ENCODE measurements at regions not wholly inside any gene's neighbourhood (a gene's known extent, or its start where the extent isn't known, plus 50 kb on each side); places are given as distances from the start of the nearest gene placed in this dataset.

DNA sequence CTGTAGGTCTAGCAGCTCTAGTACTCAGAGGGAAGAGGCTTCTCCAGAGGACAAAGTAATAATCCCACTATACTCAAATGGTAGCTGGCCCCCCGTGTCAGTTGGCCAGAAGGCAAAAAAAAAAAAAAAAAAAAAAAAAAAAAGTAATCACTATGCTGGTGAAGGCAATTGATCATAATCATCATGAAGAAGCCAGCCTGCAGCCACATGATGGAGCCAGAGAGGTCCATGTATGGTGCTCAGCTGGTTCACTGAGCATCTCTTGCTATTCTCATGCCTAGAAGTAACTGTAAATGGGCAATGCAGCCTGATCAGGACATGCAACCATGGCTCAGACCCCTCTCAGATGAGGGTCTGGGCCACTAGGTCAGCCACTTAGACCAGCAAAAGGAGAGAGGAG, 378.8 kb downstream of the MED13L start:
- H3K36me3 ChIP-seq, result no peaks in the 10 kb centered on the region
- H3K4me1 ChIP-seq, result no peaks in the 10 kb centered on the region
- DNase-seq, result no peak
- no peak overlapping the region for H3K27ac ChIP-seq
- no peak overlapping the region for H3K4me3 ChIP-seq
- TF ChIP-seq EP300 (IDR thresholded peaks at IDR 0.05; ENCODE audit: low read depth) (no peak), POLR2A (IDR thresholded peaks at IDR 0.05) (no peak), POLR2AphosphoS5 (IDR thresholded peaks at IDR 0.05) (no peak)
- TF ChIP-seq, protein P1, sequence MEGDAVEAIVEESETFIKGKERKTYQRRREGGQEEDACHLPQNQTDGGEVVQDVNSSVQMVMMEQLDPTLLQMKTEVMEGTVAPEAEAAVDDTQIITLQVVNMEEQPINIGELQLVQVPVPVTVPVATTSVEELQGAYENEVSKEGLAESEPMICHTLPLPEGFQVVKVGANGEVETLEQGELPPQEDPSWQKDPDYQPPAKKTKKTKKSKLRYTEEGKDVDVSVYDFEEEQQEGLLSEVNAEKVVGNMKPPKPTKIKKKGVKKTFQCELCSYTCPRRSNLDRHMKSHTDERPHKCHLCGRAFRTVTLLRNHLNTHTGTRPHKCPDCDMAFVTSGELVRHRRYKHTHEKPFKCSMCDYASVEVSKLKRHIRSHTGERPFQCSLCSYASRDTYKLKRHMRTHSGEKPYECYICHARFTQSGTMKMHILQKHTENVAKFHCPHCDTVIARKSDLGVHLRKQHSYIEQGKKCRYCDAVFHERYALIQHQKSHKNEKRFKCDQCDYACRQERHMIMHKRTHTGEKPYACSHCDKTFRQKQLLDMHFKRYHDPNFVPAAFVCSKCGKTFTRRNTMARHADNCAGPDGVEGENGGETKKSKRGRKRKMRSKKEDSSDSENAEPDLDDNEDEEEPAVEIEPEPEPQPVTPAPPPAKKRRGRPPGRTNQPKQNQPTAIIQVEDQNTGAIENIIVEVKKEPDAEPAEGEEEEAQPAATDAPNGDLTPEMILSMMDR (IDR thresholded peaks at IDR 0.05), result no peak
- intact Hi-C loops (cut with DNase I; ENCODE audit: low total_unique reads) (no loop called here), in situ Hi-C loops (cut with MboI; ENCODE audit: low pct_ligation_motif_present in 1 of 4, low pct_unique_long_range_greater_than_20kb in 1 of 4, low sequenced_read_pairs in 3 of 4) (no loop called here)
- H3K9me3 ChIP-seq, result no peaks in the 10 kb centered on the region
- WGBS, 2 donors (ENCODE audit: low coverage in 1 of 2), result 41 to 67% methylated on average over 1 of the region's 1 CpG
- H3K27me3 ChIP-seq, result no peaks in the 10 kb centered on the region

DNA sequence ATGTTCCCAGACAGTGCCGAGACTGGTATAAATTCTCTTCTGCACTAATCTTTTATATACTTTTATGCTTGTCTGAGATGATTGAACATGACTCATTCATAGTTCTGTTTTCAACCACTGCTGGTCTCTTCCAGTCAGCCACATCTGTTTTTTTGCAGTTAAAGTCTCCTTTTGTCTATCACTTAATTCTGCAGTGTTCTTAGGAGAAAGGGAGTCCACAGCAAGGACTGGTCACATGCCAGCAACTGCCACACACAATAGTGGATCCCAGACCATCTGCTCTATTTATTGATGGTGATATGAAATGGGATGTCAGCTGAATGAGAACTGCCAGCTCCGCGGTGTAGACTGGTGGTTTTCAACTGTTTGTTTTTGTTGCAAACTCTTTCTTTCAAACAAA, 379.8 kb downstream of the MED13L start:
- H3K9me3 ChIP-seq, result no peaks in the 10 kb centered on the region
- H3K36me3 ChIP-seq, result no peaks in the 10 kb centered on the region
- in situ Hi-C loops (cut with MboI; ENCODE audit: low pct_ligation_motif_present in 1 of 4, low pct_unique_long_range_greater_than_20kb in 1 of 4, low sequenced_read_pairs in 3 of 4), result no loop called here
- H3K4me3 ChIP-seq, result no peak overlapping the region
- no peaks in the 10 kb centered on the region for H3K4me1 ChIP-seq
- intact Hi-C loops (cut with DNase I; ENCODE audit: low total_unique reads), result no loop called here
- DNase-seq, result no peak
- peaks cover 3% of the 10 kb centered on the region for H3K27me3 ChIP-seq
- TF ChIP-seq POLR2A (IDR thresholded peaks at IDR 0.05) (no peak), POLR2AphosphoS5 (IDR thresholded peaks at IDR 0.05) (no peak)
- TF ChIP-seq, protein P1 (IDR thresholded peaks at IDR 0.05), result no peak
- WGBS, 2 donors (ENCODE audit: low coverage in 1 of 2), result 56 to 62% methylated on average over 3 of the region's 3 CpGs
- no peak overlapping the region for H3K27ac ChIP-seq

GRCh38 chr12:115895247-115895646, 382.2 kb downstream of the MED13L start:
- intact Hi-C loops (cut with DNase I; ENCODE audit: low total_unique reads), result no loop called here
- WGBS, 2 donors (ENCODE audit: low coverage in 1 of 2), result 100% methylated on average over 1 of the region's 1 CpG; no CpG with 5 or more reads in 1 of the 2 donors
- in situ Hi-C loops (cut with MboI; ENCODE audit: low pct_ligation_motif_present in 1 of 4, low pct_unique_long_range_greater_than_20kb in 1 of 4, low sequenced_read_pairs in 3 of 4), result no loop called here

DNA sequence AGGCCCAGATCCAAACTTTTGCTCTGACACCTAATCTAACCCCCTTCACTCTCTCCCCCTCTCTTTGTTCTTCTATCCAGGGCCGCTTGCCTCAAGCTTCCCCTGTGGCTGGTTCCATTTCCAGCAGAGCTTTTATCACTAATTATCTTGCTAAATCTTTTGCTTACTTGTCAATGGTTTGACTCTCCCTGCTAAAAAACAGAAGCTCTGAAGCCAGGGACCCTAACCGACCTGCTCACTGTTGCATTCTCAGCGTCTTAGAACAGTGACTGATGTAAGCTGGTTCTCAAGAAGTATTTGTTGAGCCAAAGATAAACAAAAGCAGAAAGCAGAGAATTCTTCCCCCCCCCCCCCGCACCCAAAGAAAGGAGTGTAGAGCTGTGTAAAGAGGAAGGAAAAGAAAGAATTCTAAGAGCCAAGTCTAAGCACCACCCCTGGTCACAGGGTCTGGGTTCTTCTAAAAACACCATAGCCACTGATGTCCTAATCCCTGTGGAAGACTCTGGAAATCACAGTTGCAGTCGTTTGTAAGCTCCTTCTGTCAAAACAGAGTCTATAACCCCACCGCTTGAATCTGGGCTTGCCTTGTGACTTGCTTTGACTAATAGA, 385.8 kb downstream of the MED13L start:
- TF ChIP-seq POLR2AphosphoS5 (IDR thresholded peaks at IDR 0.05), result no peak
- TF ChIP-seq EP300 (IDR thresholded peaks at IDR 0.05; ENCODE audit: low read depth), result no peak
- TF ChIP-seq POLR2A (IDR thresholded peaks at IDR 0.05), result no peak
- TF ChIP-seq, protein P1 (IDR thresholded peaks at IDR 0.05), result no peak
- 27 to 48% methylated on average over 5 to 6 of the region's 6 CpGs for WGBS, 2 donors (ENCODE audit: low coverage in 1 of 2)
- Histone ChIP-seq H3K36me3 (no peaks in the 10 kb centered on the region), H3K27me3 (peaks cover 3% of the 10 kb centered on the region), H3K4me1 (no peaks in the 10 kb centered on the region), H3K4me3 (no peak overlapping the region), H3K9me3 (no peaks in the 10 kb centered on the region), H3K27ac (no peak overlapping the region)
- intact Hi-C loops (cut with DNase I; ENCODE audit: low total_unique reads) (no loop called here), in situ Hi-C loops (cut with MboI; ENCODE audit: low pct_ligation_motif_present in 1 of 4, low pct_unique_long_range_greater_than_20kb in 1 of 4, low sequenced_read_pairs in 3 of 4) (no loop called here)
- DNase-seq, result no peak

More at GRCh38 chr12:115895247-115895646, 382.2 kb downstream of the MED13L start:
- Histone ChIP-seq H3K9me3 (no peaks in the 10 kb centered on the region), H3K27me3 (peaks cover 3% of the 10 kb centered on the region), H3K36me3 (no peaks in the 10 kb centered on the region), H3K4me1 (no peaks in the 10 kb centered on the region), H3K27ac (no peak overlapping the region), H3K4me3 (no peak overlapping the region)
- no peak for DNase-seq
- TF ChIP-seq EP300 (IDR thresholded peaks at IDR 0.05; ENCODE audit: low read depth) (no peak), POLR2A (IDR thresholded peaks at IDR 0.05) (no peak), POLR2AphosphoS5 (IDR thresholded peaks at IDR 0.05) (no peak)
- TF ChIP-seq, protein P1 (IDR thresholded peaks at IDR 0.05), result no peak
